ENCODE measurements at regions not wholly inside any gene's neighbourhood (a gene's known extent, or its start where the extent isn't known, plus 50 kb on each side); places are given as distances from the start of the nearest gene placed in this dataset.

DNA sequence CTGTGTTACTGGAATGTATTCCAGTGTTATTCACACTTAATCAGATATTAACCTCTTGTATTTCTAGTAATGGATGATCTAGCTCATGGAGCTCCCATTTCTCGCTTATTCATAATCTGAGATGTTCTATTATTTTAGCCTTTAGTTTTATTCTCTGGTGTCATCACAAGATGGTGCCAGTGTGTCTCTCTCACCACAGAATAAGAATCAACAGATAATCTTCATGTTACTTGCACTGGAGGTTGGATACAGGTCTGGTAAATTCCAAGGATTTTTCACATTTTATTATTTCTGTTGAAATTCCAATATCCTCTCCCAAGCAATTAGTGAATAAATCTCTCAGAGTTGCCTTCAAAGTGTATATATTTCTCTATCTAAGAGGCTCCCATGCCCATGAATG lies 74.6 kb downstream of the CASP12 start:
- Histone ChIP-seq H3K27ac (ENCODE audit: low read depth in 1 of 2, low read length in 2 of 2) (no peak overlapping the region), H3K36me3 (ENCODE audit: insufficient read depth, low read length) (no peaks in the 10 kb centered on the region), H3K4me1 (ENCODE audit: insufficient read depth, low read length) (no peaks in the 10 kb centered on the region), H3K27me3 (ENCODE audit: control insufficient read depth in 1 of 2, insufficient read depth in 2 of 2, low read length in 2 of 2) (no peaks in the 10 kb centered on the region), H3K4me3 (ENCODE audit: low read length) (no peak overlapping the region), H3K9me3 (ENCODE audit: control insufficient read depth in 1 of 2, insufficient read depth in 1 of 2, low read length in 2 of 2) (no peaks in the 10 kb centered on the region)
- Mint-ChIP-seq H3K36me3 (ENCODE audit: low read depth) (no peaks in the 10 kb centered on the region), H3K4me1 (ENCODE audit: low read depth) (no peaks in the 10 kb centered on the region), H3K4me3 (no peak overlapping the region), H3K27me3 (no peaks in the 10 kb centered on the region), H3K9me3 (no peaks in the 10 kb centered on the region), H3K27ac (no peak overlapping the region)
- intact Hi-C loops (cut with DNase I, micrococcal nuclease) = no loop called here
- no peak for ATAC-seq (ENCODE audit: poor library complexity)
- POLR2A ChIA-PET = no interaction called here
- CTCF ChIA-PET = no interaction called here
- TF ChIP-seq, protein P1, sequence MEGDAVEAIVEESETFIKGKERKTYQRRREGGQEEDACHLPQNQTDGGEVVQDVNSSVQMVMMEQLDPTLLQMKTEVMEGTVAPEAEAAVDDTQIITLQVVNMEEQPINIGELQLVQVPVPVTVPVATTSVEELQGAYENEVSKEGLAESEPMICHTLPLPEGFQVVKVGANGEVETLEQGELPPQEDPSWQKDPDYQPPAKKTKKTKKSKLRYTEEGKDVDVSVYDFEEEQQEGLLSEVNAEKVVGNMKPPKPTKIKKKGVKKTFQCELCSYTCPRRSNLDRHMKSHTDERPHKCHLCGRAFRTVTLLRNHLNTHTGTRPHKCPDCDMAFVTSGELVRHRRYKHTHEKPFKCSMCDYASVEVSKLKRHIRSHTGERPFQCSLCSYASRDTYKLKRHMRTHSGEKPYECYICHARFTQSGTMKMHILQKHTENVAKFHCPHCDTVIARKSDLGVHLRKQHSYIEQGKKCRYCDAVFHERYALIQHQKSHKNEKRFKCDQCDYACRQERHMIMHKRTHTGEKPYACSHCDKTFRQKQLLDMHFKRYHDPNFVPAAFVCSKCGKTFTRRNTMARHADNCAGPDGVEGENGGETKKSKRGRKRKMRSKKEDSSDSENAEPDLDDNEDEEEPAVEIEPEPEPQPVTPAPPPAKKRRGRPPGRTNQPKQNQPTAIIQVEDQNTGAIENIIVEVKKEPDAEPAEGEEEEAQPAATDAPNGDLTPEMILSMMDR (IDR thresholded peaks at IDR 0.05) = no peak
- DNase-seq = peak in 3 of 14 experiments; percentile 7 to 28 (median 10)

DNA sequence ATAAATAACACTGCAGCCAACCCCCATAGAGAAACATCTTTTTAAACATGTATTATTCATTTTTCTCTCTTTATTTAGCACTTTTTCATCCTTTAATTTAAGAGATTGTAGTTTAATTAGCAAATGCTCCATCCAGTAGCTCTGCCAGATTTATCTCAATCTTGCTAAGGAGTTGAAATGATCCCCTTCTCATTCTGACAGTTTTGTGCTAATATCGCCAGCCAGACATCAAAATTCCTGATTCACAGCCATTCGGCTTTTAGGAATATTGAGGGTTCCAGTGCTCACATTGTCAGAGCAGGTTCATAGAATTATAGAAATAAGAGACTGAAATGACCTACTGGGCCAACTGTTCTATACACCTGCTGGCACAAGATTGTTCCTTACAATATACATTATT lies 77.8 kb downstream of the CASP12 start:
- Histone ChIP-seq H3K9me3 (ENCODE audit: control insufficient read depth in 1 of 2, insufficient read depth in 1 of 2, low read length in 2 of 2) (no peaks in the 10 kb centered on the region), H3K4me3 (ENCODE audit: low read length) (no peak overlapping the region), H3K27ac (ENCODE audit: low read depth in 1 of 2, low read length in 2 of 2) (no peak overlapping the region), H3K4me1 (ENCODE audit: insufficient read depth, low read length) (no peaks in the 10 kb centered on the region), H3K27me3 (ENCODE audit: control insufficient read depth in 1 of 2, insufficient read depth in 2 of 2, low read length in 2 of 2) (no peaks in the 10 kb centered on the region), H3K36me3 (ENCODE audit: insufficient read depth, low read length) (no peaks in the 10 kb centered on the region)
- Mint-ChIP-seq H3K27me3 (no peaks in the 10 kb centered on the region), H3K4me1 (ENCODE audit: low read depth) (no peaks in the 10 kb centered on the region), H3K36me3 (ENCODE audit: low read depth) (no peaks in the 10 kb centered on the region), H3K9me3 (no peaks in the 10 kb centered on the region), H3K27ac (no peak overlapping the region), H3K4me3 (no peak overlapping the region)
- ATAC-seq (ENCODE audit: poor library complexity) (no peak), DNase-seq (no peak)
- TF ChIP-seq, protein P1 (IDR thresholded peaks at IDR 0.05) = no peak
- CTCF ChIA-PET = no interaction called here
- intact Hi-C loops (cut with DNase I, micrococcal nuclease) = no loop called here
- POLR2A ChIA-PET = no interaction called here

DNA sequence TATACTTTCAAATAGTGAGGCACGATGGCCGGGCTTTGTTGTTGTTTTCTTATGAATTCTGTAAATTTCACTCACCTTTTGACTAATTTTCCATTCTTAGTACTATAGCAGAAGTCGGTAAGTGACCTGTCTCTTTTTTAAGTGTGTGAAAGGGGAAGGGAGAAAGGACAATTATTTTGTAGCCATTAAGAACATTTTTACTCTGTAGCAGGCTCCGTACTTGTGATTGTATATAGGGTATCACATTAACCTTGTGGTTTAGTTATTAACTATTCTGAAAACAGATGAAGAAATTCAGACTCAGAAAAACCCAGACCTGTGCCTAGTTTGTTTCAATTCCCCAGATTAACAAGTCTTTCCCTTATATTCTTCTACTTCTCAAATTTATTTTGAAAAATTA lies 78.7 kb downstream of the CASP12 start:
- Histone ChIP-seq H3K27ac (ENCODE audit: low read depth in 1 of 2, low read length in 2 of 2) (no peak overlapping the region), H3K4me3 (ENCODE audit: low read length) (no peak overlapping the region), H3K36me3 (ENCODE audit: insufficient read depth, low read length) (no peaks in the 10 kb centered on the region), H3K9me3 (ENCODE audit: control insufficient read depth in 1 of 2, insufficient read depth in 1 of 2, low read length in 2 of 2) (no peaks in the 10 kb centered on the region), H3K4me1 (ENCODE audit: insufficient read depth, low read length) (no peaks in the 10 kb centered on the region), H3K27me3 (ENCODE audit: control insufficient read depth in 1 of 2, insufficient read depth in 2 of 2, low read length in 2 of 2) (no peaks in the 10 kb centered on the region)
- Mint-ChIP-seq H3K27me3 (no peaks in the 10 kb centered on the region), H3K4me3 (no peak overlapping the region), H3K4me1 (ENCODE audit: low read depth) (no peaks in the 10 kb centered on the region), H3K36me3 (ENCODE audit: low read depth) (no peaks in the 10 kb centered on the region), H3K9me3 (no peaks in the 10 kb centered on the region), H3K27ac (no peak overlapping the region)
- ATAC-seq (ENCODE audit: poor library complexity) (no peak), DNase-seq (no peak)
- POLR2A ChIA-PET = no interaction called here
- CTCF ChIA-PET = no interaction called here
- TF ChIP-seq, protein P1 (IDR thresholded peaks at IDR 0.05) = no peak
- intact Hi-C loops (cut with DNase I, micrococcal nuclease) = no loop called here

Data from CD4-positive, alpha-beta T cell (primary cell).